Stimulated activated CD8-positive, alpha-beta memory T cell treated with anti-CD3 and anti-CD28 coated beads, Interleukin-12 subunit alpha, Interleukin-12 subunit beta, amount 100 ng/mL, for 4 hours (primary cell): ENCODE measurements at regions not wholly inside any gene's neighbourhood (a gene's known extent, or its start where the extent isn't known, plus 50 kb on each side); places are given as distances from the start of the nearest gene placed in this dataset.

Experiments used
- DNase-seq: peaks from one replicate; pipeline ENCODE4 v3.0.0-alpha.2; 2020; ENCODE audit warnings: low read depth

DNA sequence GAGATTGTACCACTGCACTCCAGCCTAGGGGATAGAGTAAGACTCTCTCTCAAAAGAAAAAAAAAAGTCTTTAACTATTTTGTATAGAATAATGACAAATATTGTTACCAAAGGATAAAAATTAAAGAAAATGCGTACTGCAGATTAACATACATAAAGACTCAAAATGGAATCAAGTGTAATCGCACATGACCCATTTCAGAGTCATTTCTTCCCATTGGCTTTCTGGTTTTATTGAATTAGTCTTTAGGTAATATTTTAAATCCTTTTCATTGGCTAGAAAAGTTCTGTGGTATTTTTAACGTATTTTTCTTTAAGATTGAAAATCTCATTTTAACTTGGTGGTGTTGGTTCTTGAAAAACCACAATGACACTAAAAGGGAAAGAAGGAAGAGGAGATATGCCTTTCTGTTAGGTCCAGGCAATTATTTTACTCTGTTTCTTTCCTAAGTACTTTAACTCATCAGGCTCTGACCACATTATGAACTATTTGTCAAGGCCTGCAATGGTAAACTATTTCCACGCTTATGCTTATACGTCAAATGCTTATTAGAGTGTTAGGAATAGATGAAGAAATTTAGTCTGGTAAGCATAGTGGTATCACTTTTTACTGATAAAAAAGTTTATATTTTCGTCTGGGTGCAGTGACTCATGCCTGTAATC is 52.3 kb downstream of the PLEKHG1 start:
- DNase-seq, result no peak

DNA sequence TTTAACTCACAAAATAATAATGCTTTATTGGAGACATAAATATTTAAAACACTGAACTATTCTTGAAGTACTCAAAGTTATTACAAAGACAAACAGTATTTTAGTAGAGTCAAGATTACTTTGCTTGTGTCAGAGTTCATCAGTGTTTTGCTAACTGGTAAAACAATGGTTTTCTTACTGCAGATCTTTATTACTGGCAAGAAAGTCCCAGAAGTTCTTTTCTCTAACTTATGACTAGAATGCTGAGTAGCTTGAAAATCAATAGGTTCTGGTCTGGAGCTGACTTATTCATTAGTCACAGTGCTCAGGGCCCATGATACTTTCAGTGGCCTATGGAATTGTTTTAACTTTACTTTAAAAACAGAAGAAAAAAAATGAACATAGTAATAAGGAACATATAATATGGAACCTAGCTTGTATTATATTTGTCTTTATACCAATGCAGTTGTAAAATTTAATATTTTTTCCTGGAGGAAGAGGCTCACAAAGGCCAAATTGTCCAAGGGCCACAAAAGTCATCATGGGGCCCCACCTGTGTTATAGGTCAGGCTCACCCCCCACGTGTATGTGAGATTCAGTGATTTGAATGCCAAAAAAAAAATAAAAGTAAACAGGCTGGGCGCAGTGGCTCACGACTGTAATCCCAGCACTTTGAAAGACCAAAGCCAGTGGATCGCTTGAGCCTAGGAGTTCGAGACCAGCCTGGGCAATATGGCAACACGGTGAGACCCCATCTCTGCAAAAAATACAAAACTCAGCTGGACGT is 53.3 kb downstream of the PLEKHG1 start:
- no peak for DNase-seq

DNA sequence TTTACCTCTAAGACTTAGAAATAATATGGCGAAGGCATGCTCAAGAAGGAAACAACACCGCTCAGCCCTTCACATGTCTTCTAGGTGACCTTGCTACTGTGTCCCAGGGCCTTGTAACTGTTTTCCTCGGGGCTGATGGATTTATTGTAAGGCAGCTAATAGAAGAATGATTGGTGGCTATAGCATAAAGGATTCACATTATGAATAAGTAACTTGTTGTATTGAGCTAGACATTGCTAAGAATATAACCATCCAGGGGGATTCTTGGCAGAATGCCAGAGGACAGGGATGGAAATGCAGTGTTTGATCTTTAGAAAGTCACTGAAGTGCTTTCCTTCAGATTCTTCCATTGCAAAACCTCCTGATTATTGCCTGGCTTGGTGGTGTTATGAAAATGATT is 54.9 kb downstream of the PLEKHG1 start:
- no peak for DNase-seq

DNA sequence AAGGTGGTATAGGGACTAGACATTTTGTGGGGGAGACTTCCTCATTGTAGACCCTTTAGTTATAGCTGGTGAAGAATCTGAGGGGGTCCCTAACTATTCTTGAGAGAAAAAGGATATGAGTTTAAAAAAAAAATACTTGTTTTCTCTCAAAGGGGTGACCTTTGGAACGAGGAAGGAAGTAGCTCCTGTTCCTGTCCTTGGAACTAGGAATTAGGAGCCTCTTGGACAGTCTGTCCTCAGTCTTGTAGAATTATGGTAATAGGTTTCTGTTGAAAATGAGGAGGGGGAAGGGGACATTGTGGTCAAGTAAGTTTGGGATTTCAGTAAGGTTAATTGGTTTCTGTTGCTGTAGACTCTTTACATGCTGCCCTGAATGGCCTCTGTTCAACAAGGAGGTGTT is 56.5 kb downstream of the PLEKHG1 start:
- DNase-seq, result no peak

DNA sequence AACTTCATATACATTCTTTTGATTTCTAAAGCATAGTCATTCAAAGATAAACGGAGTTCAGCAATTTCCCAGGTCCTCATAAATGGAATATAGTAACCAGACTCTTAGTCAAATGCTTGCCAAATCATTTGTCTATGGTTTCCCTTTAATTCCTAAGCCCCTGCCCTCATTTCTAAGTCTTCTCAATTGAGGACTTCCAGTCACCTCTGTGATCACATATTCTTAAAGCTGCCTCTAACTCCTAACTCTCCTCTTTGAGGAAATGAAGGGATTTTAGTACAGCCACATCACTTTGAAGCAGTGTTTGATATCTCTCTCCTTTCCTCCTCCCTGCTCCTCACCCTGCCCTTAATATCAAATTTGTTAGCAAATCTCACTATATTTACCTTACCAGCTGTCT is 58.7 kb downstream of the PLEKHG1 start:
- no peak for DNase-seq

DNA sequence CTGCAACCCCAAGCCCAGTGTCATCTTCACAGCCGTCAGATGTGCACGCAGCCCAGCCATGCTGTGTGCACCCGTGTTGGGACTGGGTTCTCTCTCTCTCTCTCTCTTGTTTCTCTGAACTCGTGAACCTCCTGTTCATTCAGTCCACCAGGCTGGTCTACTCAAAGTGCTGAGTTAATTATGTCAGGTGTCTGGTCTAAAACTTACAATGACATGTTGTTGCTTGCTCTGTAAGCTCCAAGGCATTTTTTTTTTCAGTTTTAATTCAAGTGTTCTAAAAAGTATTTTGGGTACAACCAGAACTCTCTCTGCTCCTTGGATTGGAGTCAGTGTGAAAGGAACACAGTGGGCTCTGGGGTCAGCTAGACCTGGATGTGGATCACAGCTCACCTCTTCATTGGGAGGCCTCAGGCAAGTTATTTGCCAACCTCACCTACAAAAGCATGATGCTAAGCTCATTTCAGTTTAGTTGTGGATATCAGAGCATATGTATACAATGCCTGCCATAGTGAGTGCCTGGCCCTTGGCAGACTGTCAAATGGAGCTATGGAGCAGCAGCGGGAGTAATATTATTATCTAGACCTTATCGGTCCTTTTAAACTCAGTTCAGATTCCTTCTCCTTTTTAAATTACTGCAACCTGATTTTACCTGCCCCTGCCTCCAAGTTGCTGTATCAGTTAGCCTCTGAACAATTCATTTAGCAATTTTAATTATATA is 59.5 kb downstream of the PLEKHG1 start:
- no peak for DNase-seq

DNA sequence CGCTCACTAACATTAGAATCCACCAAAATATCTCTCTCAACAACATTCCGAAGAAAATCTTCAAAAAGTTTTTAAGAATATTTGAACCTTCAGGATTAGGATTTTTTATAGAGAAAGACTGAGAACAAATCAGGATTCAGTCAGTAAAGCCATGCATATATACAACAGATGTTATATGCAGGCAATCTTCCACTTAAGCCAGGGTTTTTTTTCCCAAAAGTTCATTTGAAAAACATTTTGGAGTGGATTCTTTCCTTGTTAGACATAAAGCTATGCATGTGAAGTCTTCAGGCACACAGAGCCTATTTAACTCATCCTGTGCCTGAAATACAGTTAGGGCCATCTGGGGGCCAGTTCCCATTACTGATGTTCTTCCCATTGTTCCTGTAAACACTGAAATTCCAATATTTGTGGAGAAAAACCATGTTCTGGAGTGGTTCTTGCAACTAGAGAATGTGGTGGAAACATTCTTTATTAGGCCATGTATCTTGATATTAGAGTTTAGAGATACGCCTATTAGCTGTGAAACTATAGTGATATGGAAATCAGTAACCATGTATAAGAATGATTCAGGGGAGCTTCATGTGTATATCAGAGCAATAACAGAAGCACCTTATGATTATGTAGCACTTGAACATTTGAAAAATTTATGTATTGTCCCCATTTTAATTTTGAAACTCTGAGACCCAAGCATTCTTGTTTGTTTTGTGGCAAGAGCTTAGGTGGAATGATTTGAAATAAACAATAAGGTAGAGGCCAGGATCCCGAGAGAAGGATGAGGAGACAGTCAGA is 61.7 kb downstream of the PLEKHG1 start:
- no peak for DNase-seq

DNA sequence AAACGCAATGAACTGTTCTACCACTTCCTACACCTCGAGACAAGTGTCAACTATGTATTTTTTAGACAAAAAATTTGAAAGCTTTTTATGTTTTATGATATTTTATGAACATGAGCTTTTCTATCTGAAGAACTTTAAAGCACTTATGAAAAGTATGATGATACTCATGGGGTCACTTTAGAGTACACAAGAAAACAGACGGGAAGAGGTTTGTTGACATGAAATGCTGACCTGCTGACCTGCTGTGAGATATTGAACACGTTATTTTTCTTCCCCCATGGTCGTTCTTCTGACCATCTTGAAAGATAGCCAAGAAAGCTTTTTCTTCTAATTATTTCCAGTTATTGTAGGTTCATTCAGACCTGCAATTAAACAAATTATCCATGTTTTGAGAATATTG is 63.1 kb downstream of the PLEKHG1 start:
- DNase-seq, result no peak

DNA sequence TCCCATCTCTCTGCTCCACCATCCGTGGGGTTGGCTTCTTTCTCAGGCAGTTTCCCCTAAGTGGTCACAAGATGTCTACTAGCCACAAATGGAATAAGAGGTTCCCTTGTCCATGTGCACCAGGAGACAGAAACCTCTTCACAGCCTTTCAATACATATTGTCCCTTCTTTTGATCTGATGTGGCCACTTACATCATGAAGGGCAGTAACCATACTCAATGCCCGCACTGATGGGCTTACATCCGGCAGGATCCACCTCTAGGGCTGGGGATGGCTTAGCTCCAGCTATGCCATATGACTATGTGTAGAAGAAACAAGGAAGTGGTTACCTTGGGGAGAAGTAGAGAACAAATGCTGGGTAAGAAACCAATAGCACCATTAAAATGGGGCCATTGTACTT is 64.4 kb downstream of the PLEKHG1 start:
- no peak for DNase-seq

DNA sequence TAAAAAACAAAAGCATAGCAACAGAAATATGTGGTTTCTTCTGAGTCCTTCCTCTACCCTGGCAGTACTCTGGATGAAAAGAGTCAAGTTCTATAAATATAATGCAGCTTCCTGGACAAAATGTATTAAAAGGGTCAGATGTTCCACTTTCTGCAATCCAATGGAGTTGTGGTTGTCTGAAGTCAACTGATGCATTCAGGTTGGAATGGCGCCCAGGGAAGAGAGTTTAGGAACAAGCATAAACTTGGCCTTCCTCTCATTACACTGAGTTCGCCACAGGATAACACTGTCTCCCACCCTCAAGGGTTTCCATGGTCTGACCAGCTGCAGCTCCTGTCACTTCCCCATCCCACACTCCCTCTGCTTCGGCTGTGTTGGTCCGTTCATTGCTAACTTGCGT is 66.4 kb downstream of the PLEKHG1 start:
- no peak for DNase-seq

DNA sequence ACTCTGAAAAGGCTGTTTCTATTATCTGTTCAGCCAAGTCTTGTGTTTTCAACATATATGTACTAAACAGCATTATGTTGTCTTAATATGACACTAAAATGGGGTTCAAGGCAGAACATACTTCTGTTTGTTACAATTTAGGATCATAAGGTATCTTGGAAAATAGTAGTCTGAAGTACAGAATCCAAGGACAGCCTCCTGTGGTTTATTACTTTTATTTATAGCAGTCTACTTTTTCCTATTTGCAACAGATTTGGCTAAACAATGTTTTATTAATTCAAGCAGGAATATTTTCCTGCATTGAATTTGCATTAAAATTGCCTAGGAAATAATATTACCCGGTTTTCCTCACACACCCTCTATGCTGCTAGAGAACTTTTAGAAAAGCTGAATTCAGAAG is 67.7 kb downstream of the PLEKHG1 start:
- no peak for DNase-seq

DNA sequence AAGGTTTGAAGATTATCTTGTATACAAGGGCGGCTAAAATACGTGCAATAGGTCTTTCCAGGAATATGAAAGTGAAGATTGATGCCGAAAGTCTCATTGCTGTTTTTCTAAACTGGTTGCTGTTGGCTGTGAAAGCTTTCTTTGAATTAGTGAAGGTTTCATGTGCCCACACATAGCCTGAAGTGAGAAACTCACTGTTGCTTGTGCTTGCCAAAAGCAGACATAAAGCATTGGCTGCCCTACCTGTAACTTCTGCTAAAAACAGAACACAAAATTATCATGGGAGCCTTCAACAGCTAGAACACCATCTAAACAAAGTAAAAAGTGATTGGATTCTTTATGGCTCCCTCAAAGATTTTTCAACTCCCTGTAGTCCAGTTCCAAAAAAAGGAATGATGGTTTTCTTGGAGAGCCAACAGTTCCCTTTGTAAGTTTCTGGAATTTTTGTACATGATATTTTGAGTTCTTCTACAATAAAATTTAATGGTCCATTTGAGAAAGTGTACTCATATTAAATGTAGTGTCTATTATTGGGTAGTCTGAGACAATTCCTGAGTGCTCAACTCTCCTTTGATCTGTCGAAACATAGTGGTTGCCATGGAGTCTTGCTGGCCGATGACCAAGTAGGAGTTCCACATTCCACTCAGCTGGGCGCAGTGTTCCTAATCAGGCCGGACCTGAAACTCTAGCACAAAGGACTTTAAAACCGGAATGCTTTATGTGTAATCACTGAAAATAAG is 68.5 kb downstream of the PLEKHG1 start:
- DNase-seq, result no peak

DNA sequence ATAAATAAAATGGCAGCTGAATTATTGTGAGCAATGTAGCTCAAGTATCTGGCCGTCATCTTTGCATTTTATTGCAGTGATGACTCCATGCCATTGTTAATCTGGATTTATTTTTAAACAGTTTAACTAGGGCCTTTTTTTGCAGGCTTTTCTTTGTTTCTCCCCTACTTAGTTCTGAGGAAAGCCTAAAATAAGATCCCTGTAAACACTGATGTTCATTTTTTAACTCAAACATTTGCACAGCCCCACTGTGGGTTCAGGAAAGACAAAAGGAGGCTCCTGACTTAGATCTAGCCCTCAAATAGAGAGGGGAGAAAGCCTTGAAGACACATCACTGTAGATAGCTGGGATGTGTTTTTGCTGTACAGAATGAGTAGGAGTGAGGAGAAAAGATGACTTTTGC is 69.2 kb downstream of the PLEKHG1 start:
- no peak for DNase-seq

DNA sequence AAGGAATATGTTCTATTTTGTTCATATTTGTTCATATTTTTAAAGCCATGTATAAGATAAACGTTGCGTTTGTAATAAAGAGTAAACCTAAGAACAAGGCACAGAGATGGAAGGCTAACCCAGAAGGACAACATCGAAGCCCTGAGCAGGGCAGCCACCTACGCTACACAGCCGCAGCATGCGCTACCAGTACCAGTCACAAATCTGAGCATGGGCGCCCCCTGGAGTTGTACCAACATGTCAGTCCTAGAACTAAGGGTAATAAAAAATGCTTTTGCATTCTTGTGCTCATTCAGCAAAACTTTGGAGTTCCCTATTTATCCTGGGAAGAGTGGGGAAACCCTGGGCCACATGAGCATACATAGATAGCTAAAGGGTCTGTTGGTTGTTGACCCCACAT is 70.6 kb downstream of the PLEKHG1 start:
- DNase-seq, result no peak

DNA sequence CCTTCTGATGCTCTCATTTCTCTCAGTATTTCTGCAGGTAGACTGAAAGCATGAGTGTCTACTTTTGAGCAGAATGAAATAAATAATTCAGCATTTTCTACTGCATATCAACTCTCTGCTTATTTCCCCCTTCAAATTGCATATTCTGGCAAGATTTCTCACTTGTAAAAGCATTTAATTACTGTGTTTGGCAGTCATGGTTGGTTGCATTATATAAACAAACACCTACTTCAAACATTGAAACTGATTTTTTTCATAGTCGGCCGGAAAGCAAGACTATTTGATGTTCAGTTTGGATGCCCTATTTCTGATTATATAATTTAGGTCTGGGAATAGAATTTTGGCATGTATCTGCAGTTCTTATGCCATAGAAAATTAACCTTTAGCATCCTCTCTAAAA is 73.1 kb downstream of the PLEKHG1 start:
- no peak for DNase-seq

DNA sequence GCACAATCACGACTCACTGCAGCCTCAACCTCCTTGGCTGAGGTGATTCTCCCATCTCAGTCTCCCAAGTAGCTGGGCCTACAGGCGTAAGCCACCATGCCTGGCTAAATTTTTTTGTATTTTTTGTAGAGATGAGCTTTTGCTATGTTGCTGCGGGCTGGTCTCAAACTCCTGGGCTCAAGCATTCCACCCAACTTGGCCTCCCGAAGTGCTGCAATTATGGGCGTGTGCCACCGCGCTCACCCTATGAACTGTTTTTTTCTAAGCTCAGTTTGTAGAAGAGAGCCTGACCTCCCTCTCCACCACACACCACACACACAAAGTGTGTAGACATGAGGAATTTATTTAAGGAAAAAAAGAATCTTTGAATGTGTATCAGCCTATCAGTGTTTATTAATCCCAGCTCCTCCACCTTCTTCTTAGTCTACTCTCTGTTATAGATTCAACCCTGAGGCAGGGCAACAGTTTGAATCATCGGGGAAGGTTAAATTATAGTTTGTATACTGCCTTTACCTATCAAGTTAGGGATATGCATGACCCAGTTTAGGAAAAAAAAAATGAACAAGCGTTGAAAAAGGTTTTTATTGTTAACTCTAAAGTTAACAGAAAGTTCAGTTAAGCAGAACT is 74.1 kb downstream of the PLEKHG1 start:
- no peak for DNase-seq

DNA sequence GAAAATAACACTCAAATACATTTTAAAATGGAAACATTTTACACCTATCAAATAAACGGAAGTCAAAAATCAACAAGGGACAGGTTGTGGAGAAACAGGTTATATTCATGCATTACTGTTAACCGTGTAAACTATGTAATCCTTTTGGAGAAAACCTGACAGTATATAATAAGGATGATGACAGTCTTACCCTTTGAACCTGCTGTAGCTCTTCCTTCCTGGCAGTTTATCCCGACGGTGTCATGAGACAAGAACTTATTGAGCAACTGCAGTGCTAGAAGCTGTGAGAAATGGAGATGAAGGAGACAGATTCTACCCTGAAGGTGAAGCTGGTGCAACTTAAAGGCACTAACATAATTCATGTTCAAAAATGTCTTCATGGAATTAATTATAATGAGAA is 76.7 kb downstream of the PLEKHG1 start:
- no peak for DNase-seq

DNA sequence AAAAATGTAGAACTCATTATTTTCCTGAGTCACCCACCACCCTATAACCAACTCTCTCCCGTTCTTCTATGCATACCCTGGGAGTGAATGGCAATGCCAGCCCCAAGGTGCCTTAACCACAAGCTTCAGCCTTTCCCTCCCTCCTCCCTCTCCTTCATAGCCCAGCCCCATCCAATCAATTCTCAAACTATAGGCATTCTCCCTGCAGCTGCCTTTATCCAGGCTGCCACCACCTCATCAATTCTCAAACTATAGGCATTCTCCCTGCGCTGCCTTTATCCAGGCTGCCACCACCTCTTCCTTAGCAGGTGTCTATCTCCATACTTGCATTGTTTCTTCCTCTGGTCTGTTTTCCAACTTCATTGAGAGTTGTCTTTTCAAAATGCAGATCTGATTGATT is 77.1 kb downstream of the PLEKHG1 start:
- DNase-seq, result no peak

DNA sequence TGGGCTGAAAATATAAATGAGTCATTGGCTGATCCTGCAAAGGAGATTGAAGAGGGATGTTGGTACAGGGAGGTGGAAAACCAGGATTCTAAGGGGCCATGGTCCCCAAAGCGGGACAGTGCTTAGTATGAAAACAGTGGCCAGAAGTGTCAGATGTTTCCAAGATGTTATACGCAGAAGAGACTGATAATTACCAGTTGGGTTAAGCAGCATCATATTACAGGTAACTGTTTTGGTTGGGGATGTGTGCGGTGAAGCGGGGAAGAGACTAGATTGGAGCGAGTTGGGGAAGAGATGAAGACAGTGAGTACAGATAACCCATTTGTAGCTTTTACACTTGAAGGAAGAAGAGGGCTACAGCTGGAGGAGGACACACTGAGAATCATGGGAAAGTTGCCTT is 80.8 kb downstream of the PLEKHG1 start:
- DNase-seq, result no peak

DNA sequence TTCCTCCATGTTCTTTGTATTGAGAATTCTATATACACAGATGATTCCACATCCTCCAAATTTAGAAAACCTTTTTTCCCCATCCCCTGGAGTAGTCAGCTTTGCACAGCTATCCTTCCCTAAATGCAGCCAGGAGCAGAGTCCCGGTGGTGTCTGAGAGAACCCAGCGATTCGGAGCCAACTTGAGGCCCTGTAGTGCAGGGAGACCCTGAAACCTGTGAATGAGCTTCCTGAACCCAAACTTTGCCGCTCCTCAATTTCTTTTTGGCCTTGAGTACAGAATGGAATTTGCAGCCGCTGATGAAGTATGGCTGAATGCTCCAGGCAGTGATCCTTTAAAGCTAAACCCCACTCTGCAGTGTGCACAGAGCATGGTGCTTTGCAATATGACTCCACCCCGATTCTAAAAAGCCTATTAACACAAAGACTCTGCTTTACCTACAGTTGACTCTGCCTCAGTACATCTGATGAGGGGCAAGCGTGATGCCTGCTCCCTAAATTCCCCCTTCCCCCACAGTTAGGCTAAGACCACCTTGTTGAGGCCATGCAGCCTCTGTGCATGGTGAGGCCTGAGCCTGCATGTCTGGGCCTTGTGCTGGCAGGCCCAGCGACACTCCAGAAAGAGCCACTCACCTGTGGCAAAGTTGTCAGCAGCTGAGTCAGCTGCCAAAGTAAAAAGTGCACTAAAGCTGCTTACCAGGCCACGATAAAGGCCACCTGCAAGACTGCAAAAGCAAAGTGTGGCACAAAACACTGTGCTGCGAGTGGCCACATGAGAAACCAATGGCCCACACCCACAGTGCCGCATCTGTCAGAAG is 82.1 kb downstream of the PLEKHG1 start:
- no peak for DNase-seq
